Fibroblast of peridontal ligament (primary cell): ENCODE measurements at regions not wholly inside any gene's neighbourhood (a gene's known extent, or its start where the extent isn't known, plus 50 kb on each side); places are given as distances from the start of the nearest gene placed in this dataset.
"Not testable (repeated sequence)": the region's sequence is repeated elsewhere in the genome, so short reads cannot be mapped to it uniquely, and the experiment has no call there.

Experiments used
- DNase-seq: peaks from one replicate; pipeline ENCODE4 v3.0.0-alpha.2; 2010; ENCODE audit errors: extremely low read depth

DNA sequence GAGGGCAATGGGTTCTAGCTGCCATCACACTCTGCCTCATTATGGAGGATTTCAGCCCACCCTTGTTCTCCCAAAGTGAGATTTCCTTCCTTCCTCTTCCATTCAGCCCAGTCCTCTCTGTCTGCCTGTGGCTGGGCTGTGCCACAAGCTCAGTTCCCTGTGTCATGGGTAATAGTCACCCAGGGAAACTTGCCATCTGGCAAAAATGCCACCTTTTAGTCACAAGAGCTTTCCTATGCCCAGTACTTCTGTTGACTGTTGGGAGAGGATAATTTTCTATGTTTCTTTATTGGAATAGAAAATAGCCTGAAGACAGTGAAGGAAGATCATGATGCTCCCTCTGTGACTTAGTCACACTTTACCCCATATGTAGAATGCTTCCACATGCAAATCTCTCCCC, 71.4 kb downstream of the TLR4 start:
- no peak for DNase-seq

DNA sequence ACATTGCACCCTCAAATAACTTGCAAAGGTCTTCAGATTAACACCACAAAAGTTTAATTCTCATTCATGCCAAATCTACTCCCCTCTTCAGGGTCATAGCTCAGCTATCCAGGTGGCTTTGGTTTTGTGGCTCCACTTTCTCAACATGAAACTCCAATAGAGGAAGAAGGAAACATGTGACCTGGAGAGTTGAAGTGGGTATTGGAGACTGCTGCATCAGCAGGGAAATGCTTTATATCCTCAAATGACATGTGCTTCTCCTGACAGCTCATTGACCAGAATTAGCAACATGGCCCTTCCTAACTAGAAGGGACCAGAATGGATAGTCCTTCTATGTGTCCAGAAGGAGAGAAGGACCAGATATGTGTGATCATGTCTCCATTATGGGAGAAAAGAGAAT, 73.6 kb downstream of the TLR4 start:
- no peak for DNase-seq

DNA sequence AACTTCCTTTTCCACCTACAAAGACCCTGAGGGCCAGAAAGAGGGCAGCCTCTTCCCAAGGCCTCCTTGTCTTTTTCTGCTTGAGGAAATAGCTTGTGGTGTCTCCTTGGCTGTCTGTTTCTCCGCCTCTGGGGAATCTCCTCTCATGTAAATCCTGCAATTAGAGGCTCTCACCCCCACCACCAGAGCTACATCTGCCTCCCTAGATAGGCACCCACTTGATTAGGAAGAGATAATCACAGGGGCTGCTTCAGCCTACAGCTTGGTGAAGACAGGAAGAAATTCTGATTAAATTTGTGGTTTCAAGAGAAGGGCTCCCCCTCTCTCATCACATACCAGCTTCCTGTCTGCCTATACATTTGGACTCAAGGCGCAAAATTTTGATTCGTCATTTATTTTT, 75.6 kb downstream of the TLR4 start:
- no peak for DNase-seq

DNA sequence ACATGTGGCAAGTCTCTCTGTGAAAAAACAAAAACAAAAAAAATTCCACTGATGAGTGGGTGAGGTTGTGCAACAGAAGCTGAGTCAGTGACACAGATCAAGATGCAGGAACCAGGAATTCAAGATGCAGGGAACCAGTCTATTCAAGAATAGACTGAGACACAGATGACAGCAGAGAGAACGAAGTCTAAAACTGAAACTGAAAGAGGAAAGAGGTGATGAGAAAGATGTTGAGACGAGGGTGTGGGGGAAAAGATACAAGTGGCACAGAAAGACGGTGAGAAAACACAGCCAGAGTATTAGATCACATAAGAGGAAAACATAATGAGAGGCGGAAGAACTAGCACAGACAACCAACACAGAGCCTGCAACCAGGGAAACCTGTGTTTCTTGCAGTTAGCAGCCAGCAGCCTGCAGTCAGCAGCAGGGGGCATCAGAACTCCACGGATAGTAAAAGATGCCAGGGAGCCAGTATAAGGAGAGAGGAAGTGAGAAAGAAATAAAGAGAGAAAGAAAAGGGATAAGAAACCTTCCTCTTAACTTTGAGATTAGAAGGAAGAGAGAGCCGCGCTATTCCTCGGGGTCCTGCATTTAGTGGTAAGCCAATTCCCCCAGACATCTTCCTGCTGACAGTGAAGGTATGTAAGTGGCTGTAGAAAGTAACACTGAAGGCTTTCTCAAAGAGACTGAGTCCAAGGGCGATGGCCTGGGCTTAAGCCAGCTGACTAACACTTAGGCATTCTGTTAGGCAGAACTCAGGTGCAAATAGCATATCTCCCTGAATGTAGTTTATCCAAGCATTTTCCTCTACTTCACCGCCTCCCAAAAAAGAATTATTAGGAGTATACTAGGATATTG, 79.0 kb downstream of the TLR4 start:
- peak; percentile 42 for DNase-seq

DNA sequence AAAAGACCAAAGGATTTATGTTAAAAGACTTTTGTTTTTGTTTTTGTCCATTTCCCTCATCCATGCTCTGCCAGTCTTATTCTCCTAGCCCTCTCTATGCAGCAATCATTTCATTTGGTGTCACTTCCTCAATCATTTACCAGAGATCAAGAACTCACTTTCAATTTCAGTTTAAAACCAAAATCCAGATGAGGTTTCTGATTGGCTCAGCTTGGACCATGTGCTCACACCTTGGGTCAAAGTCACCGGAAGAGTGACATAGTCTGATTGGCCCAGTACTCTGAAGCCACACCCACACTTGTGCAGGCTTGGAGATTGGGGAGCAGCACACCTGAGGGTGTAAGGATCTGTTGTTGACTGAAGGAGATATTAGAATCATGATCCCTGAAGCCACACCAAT, 79.6 kb downstream of the TLR4 start:
- no peak for DNase-seq

DNA sequence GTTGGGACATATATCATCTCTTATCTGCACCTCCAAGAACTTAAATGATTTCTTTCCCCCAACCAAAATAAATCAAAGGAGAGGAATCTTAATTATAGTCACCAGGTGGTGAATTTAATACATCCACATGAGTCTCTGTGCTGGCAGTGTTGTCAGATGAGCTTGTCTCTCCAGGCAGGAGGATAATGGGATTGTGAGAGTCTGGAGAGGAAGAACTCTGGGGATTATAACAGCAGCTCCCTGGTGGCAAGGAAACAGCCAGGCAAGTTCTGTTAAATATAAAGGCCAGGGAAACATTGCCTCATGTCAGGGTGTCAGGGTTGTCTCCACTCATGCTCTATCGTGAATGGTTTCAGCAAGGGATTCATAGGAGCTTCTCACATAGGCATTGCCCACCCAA, 80.8 kb downstream of the TLR4 start:
- DNase-seq: no peak

DNA sequence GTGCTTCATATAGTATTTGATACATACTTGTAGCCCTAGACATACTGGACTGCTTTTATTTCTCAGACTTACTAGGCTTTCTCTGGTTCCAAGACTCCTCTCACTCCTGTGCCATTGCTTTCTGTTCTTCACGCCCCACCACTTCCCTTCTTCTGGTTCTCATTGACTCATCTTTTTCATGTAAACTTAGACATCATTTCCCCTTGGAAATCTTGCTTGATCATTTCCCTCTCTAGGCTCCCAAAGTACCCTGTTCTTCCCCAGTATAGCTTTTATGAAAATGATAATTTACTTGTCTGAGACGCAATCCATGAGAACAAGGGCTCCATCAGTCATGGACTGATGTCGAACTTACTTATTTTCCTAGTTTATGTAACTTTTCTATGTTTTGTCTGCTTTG, 83.5 kb downstream of the TLR4 start:
- DNase-seq: no peak

DNA sequence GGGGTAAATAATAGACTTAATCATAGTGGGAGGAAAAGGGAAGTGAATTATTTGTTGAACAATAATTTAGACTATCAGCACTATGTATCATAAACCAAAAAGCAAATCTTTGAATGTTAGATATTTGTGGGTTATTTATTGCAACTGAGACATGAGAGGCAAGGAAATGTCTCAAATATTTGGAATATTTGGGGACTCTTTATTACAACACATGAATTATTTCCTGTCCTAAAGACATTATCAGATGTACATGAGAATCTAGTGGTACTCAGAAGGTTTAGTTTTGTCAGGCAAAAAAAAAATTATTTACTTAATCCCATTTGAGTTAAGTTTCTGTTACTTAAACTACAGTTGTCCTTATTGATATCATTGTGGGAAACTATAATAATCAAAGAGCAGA, 91.1 kb downstream of the TLR4 start:
- no peak for DNase-seq

DNA sequence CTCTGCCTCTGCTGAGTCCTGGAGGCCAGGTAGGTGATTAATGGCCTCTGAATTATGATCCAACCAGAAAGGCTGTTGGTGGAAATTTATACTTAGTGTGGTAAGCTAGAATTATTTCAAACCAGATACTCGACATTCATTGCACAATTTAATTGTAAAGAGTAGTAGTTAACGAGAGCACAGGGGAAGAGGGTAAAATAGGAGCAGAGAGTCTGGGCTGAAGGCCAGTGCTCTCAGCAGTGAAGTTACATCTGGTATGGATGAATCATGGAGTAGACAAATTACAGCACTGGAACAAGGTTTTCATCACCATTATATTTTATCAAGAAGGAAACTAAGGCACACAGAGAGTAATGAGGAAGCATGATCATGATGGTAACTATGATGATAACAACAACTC, 92.5 kb downstream of the TLR4 start:
- DNase-seq: no peak

DNA sequence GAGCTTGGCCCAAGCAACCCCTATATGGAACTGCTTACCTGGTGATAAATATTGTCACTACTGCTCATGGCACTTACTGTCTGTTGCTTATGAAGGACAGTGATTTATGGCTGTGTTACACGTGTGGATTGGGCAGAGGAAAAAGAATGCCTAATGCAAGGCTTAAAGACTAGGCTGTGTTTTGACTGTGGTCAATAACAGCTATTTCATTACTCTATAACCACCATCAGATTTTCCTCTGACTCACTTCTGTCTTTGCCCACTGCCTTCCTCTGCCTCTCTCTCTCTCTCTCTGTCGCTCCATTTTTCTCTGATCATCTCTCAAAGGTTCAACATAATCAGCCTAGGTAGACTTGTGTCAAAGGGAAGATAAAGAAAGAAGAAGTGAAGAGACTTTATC, 96.2 kb downstream of the TLR4 start:
- DNase-seq: no peak

DNA sequence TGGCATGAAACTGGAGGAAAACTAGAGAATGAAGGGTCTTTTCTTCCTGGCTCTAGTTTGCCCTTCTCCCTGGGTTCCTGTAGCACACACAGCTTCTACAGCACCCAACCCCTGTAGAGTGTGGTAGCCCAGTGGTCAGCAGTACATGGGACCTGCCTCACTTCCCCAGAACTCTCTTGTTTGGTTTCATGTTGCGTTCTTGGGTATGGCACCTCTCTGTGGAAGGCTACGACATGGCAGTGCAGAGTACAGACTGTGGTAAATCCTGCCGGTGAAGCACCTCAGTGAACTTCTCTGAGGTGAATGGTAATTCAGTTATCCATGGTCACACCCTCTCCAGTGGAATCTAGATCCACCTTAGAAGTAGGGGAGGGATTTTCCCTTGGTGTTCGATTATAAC, 105.5 kb downstream of the TLR4 start:
- DNase-seq: no peak

DNA sequence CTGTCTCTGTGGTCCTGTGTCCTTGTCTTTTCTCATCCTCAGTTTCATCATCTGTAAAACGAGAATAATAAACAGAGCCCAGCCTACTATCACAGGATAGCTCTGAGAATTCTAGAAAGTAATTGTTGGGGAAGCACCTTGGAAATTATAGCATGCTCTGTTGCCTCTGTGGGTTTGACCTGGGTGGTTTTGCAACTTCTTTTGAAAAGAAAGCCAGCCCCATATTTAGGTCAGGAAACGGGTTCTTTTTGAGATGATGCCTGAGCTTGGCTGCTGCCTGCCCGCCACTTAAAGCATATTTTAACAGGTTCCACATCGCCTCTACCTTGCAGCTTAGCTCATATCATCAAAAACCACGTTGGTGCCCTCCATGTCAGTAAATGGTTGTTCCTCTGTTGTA, 111.1 kb downstream of the TLR4 start:
- no peak for DNase-seq

DNA sequence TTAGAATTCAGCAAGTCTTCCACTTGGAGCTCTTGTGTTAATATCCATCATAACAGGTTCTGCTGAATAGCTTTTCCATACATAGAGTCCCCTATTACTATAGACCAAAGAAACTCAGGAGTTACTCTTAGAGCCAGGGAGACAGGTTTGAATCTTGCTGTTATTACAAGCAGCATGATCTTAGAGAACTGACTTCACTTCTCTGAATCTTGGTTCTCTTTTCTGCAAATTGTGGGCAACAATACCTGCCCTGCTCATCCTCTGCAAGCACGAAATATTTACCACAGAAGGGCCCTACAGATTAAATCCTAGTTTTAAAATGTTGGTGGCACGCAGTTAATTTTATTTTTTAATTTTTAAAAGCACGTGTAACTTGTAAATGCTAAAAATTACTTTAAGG, 111.7 kb downstream of the TLR4 start:
- no peak for DNase-seq

DNA sequence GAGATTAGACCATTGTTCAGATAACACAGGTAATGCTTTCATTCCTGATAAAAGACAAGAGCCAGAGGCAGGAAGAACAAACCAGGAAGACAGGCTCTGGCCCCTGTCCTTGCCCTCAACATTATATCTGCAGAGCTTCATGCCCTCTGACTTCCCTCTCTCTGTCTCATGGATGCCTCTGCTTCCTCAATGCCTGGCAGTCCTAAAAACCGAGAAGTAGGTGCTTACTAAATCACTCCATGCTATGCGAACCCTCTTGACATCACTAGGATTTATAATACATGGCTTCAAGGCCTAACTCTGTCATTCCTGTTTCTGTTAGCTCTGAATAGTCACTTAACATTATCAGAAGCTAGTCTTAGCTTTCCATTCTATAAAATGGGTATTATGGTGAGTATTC, 117.8 kb downstream of the TLR4 start:
- no peak for DNase-seq

DNA sequence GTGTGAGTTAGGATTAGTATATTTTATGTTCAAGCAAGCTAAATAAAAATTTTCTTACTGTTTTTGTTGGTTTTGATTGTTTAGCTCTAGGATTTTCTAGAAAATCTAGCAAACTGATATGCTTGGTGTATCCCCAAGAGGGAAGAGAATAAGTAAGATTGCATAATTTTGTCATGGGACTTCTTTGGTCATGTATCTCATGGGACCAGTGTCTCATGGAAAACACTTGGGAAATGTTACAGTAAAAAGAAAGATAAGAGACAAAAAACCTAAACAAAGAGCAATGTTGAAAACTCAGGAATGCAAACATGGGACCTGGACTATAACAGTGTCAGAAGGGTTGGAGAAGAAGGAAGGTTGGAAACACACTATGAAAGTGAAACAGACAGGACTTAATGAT, 119.4 kb downstream of the TLR4 start:
- DNase-seq: no peak

DNA sequence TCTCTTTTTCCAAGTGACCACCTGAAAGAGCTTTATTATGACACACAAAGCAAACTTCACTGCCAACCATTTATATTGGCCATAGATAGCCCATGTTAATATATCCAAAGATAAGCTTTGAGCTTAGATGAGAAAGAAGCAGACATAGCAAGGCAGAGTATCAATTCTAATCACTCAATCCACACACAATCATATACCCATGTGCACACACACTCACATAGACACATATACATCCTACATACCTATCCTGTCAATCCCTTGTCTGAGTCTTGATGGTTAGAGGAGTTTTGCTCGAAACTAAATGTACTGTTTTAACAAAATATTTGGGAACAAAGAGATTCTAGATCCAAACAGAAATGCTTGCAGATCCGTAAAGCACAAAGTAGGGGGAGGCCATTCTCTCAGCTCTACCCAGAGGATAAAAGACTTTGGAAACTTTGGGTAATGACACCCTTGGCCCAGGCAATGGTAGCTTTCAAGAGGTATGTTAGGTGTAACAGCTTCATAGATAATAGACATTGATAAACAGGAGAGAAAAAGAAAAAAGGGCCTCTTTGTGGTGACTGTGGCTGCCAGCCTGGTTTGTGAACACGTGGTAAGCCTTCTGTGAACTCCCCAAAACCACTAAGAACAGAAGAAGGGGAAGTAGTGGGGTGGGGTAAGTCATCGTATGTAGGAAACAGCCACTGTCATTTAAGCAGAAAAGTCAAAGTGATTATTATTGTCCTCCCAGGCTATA, 121.6 kb downstream of the TLR4 start:
- DNase-seq: no peak

DNA sequence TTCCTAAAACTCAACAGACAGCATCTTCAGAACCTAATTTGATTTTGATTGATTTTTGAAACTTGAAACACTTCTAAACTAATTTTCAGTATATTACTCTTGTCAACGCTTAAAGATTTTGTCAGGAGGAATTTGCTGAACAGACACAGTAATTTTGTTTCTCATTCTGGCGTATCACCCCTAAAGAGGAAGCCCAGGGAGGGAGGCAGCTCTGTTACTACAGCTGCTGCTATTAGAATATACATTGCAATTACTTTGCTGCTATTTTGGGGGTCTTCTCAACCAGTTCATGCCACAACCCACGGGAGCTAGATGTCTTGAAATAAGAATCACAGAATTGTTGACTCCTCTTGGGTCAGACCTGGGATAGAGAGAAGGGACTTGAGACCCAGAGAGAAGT, 122.6 kb downstream of the TLR4 start:
- no peak for DNase-seq

DNA sequence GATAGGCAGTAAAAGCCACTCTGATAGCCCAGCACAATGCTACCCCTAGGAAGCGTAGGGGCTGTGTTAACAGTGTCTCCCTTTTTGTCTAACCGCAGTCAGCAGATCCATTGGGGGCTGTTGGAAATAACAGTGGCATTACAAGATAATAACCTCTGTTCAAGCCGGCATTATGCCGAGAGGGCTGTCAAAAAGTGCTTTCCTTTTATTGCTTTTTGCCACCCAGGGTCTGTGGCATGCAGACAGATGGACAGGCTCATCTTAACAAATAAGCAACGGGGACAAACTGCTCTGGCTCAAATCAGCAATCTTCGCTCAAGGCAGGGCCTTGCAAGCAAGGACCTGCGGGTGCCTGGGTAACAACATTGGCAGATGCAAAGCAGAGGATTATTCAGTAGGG, 123.3 kb downstream of the TLR4 start:
- DNase-seq: no peak

DNA sequence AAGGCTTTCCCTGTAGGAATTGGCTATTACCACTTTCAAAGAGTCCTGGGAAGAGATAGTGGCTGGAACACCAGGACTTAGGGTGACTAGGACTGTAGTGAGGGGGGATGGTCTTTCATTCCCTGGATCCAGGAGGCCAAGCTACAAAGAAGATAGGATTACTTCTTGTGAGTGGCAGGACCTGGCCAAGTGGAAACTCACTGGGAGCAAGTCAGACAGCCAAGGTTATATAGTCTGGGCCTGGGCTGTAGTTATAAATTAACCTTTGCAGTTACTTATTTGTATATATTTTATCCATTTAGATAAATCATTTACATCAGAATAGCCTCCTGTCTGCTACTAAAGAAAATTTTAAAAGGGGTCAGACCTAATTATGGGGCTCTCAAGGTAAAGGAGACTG, 124.3 kb downstream of the TLR4 start:
- DNase-seq: no peak

DNA sequence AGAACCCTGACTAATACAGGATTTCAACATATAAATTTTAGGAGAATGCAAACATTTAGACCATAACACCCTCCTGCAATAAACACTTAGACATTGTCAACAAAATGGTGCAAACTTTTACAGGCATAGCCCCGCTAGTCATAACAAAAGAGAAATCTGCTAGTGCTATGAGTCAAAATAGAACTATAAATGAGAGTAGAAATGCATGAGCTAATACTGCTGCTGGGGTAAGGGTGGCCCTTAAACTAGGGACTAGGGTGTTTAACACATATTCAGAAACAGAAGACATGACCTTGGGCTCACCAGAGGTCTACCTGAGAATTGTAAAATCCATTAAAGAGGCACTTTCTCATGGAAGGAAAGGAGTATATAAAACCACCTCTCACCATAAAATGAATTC, 131.6 kb downstream of the TLR4 start:
- no peak for DNase-seq

DNA sequence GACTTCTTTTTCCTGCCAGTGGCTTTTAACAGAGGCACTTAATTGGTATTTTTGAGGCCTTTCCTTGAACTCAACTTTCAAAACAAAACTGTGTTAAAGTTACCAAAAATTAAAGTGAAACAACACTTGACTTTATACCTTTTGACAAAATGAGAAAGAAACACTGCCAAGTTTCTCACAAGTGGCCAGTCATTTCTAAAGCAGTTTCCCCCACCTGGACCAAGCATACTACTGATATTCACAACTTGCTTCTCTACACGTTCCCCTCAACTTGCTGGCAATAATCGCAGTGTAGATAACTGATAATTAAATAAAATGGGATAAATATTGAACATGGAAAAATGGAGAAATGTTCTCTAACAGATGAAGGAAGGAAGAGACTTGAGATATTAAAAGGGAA, 135.7 kb downstream of the TLR4 start:
- DNase-seq: no peak

DNA sequence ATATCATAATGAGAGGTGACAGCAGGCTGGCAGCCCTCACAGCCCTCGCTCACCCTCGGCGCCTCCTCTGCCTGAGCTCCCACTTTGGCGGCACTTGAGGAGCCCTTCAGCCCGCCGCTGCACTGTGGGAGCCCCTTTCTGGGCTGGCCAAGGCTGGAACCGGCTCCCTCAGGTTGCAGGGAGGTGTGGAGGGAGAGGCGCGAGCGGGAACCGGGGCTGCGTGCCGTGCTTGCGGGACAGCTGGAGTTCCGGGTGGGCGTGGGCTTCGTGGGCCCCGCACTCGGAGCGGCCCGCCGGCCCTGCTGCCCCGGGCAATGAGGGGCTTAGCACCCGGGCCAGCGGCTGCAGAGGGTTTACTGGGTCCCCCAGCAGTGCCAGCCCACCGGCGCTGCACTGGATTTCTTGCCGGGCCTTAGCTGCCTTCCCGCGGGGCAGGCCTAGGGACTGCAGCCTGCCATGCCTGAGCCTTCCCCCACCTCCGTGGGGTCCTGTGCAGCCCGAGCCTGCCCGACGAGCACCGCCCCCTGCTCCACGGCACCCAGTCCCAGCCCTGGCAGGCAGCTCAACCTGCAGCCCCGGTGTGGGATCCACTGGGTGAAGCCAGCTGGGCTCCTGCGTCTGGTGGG, 147.7 kb downstream of the TLR4 start:
- DNase-seq: not testable (repeated sequence)

DNA sequence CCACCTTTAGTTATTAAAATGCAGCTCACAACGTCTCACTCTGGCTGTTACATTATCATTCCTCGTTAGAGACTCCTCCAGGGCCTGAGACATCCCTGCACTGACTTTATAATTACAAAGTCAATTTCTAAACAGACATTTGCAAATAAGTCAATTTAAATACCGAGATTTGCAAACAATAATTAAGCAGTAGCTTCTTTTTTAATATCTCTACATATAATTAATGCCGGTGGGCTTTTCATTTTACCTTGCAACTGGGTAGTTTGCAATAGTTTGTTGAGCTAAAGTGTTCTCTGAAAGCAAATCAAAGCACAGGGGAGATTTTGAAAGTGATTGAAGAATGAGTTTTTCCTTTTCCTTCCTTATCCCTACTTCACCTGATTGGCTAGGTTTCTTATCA, 154.4 kb downstream of the TLR4 start:
- no peak for DNase-seq
